A673 (cell line): ENCODE measurements at regions not wholly inside any gene's neighbourhood (a gene's known extent, or its start where the extent isn't known, plus 50 kb on each side); places are given as distances from the start of the nearest gene placed in this dataset.

Source experiments
- EZH2 ChIP-seq: fragments of 200-600 bp; sonication (generic); IDR thresholded peaks from 2 replicates; pipeline ENCODE4 v1.6.1; 2017; ENCODE audit warnings: borderline replicate concordance, low read depth, mild to moderate bottlenecking, mixed read lengths, antibody characterized with exemption, low read length; ENCODE audit not compliant: poor library complexity, severe bottlenecking
- TF ChIP-seq, protein P1 (sequence below): fragments of 300-800, 200-600 bp; sonication (generic); conservative IDR thresholded peaks from 2 replicates; pipeline ENCODE4 v1.5.1; 2017; ENCODE audit warnings: low read depth, mild to moderate bottlenecking, antibody characterized with exemption, low read length, moderate library complexity, mixed read lengths

DNA sequence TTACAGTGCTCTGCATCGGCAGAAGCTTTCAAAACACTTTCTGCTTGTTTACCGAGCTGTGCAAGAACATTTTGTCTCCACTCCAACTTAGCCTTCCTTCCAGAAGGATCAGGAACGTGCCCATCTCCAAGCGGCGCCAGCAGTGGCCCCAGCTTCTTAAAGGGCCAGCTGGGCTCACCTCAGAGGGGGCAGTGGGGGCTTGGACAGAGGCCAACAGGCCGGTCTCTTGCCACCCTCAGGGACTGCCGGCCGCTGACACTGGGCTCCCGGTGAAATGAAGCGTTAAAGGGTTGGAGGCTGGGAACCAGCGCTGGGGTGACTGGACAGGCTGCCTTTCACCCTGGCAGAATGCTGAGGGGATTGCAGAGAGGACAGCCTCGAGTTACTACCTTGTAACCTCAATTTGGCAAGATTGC lies 67.0 kb upstream of the RNU6ATAC start:
- TF ChIP-seq, protein P1, sequence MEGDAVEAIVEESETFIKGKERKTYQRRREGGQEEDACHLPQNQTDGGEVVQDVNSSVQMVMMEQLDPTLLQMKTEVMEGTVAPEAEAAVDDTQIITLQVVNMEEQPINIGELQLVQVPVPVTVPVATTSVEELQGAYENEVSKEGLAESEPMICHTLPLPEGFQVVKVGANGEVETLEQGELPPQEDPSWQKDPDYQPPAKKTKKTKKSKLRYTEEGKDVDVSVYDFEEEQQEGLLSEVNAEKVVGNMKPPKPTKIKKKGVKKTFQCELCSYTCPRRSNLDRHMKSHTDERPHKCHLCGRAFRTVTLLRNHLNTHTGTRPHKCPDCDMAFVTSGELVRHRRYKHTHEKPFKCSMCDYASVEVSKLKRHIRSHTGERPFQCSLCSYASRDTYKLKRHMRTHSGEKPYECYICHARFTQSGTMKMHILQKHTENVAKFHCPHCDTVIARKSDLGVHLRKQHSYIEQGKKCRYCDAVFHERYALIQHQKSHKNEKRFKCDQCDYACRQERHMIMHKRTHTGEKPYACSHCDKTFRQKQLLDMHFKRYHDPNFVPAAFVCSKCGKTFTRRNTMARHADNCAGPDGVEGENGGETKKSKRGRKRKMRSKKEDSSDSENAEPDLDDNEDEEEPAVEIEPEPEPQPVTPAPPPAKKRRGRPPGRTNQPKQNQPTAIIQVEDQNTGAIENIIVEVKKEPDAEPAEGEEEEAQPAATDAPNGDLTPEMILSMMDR, result no peak
- TF ChIP-seq EZH2, result no peak
